IPS-NIHi7 (cell line): ENCODE measurements at regions not wholly inside any gene's neighbourhood (a gene's known extent, or its start where the extent isn't known, plus 50 kb on each side); places are given as distances from the start of the nearest gene placed in this dataset.
A peak's percentile ranks its signal among the peaks of the same experiment; 100 is the strongest.

Experiments used
- DNase-seq: peaks from one replicate; pipeline ENCODE4 v3.0.0; 2012; ENCODE audit warnings: mixed read lengths; ENCODE audit errors: extremely low spot score

- no peak for DNase-seq
Observed at GRCh38 chr9:97747201-97747965, 50.2 kb upstream of the XPA start.

- DNase-seq = no peak
Observed at GRCh38 chr9:97748525-97748924, 51.4 kb upstream of the XPA start.

GRCh38 chr9:97749928-97750327 lies 52.8 kb upstream of the XPA start:
- no peak for DNase-seq

GRCh38 chr9:97751531-97751930 lies 54.4 kb upstream of the XPA start:
- DNase-seq = no peak

- no peak for DNase-seq
Observed at GRCh38 chr9:97752274-97752673, 55.1 kb upstream of the XPA start.

- no peak for DNase-seq
Observed at GRCh38 chr9:97753364-97753763, 56.2 kb upstream of the XPA start.

- no peak for DNase-seq
Observed at GRCh38 chr9:97753975-97754374, 56.8 kb upstream of the XPA start.

GRCh38 chr9:97755618-97756267 lies 58.6 kb upstream of the XPA start:
- no peak for DNase-seq

GRCh38 chr9:97756991-97757390 lies 59.9 kb upstream of the XPA start:
- no peak for DNase-seq

- no peak for DNase-seq
Observed at GRCh38 chr9:97758334-97758916, 61.3 kb upstream of the XPA start.

- no peak for DNase-seq
Observed at GRCh38 chr9:97759581-97760288, 62.6 kb upstream of the XPA start.

GRCh38 chr9:97761056-97761598 lies 64.0 kb upstream of the XPA start:
- DNase-seq = no peak

- no peak for DNase-seq
Observed at GRCh38 chr9:97761879-97762278, 64.7 kb upstream of the XPA start.

GRCh38 chr9:97763874-97764273 lies 66.7 kb upstream of the XPA start:
- DNase-seq = no peak

GRCh38 chr9:97766092-97766491 lies 69.0 kb upstream of the XPA start:
- DNase-seq = no peak

GRCh38 chr9:97766610-97767009 lies 69.5 kb upstream of the XPA start:
- no peak for DNase-seq

- DNase-seq = no peak
Observed at GRCh38 chr9:97767891-97768290, 70.8 kb upstream of the XPA start.

- no peak for DNase-seq
Observed at GRCh38 chr9:97768746-97769145, 71.6 kb upstream of the XPA start.

GRCh38 chr9:97769208-97769607 lies 72.1 kb upstream of the XPA start:
- DNase-seq = no peak

- DNase-seq = no peak
Observed at GRCh38 chr9:97770808-97771372, 73.8 kb upstream of the XPA start.

- DNase-seq = no peak
Observed at GRCh38 chr9:97771641-97772040, 74.5 kb upstream of the XPA start.

- DNase-seq = peak; percentile 39
Observed at GRCh38 chr9:97772145-97772544, 75.0 kb upstream of the XPA start.
